ENCODE measurements at regions not wholly inside any gene's neighbourhood (a gene's known extent, or its start where the extent isn't known, plus 50 kb on each side); places are given as distances from the start of the nearest gene placed in this dataset.

DNA sequence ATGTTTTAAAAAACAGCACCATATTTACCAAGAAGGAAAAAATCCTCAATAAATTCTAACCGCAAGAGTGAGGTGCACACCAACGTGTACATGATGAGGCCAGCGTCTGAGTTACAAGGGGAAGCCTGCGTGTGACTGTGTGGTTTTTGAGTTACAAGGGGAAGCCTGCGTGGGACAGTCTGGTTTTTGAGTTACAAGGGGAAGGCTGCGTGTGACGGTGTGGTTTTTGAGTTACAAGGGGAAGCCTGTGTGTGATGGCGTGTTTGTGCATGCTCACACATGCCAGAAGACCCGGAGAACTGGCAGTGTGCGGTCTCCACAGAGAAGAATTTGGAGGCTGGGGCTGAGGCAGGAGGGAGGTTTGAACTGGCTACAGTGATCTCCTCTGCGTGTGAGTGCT, 1376.4 kb downstream of the TBC1D22A start:
- DNase-seq (ENCODE audit: low read depth), result no peak

DNA sequence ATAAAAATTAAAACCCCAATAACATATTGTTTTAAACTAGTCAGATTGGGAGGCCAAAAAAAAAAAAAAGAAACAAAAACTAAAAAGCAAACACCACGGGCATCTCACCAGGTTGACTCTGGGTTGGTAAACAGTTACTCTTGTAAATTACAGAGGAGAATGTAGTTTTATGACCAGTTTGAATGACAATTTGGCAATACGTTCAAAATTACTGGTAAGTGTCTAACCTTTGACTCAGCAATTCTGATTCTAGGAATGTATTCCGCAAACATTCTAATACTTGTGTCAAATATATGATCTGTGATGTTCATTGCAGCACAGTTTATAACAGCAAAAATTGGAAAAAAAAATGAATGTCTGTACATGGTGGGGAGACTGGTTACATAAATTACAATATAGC, 1376.0 kb downstream of the TBC1D22A start:
- no peak for DNase-seq (ENCODE audit: low read depth)

DNA sequence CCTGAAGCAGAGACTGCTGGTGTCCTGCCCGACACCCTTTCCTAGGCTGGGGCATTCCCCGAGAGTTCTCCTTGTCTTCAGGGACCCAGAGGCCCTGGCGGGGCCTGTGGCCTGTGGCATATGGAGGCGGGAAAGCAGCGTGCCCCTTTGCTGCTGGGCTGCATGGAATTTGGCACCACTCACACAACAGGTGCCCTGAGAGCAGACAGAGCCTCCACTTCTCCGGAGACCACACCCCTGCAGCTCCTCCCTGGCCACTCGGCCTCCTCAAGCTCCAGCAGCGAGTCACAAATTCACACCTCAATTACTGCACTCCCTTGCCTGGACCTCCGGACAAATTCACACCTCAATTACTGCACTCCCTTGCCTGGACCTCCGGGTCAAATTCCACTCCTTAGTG, 1375.2 kb downstream of the TBC1D22A start:
- DNase-seq (ENCODE audit: low read depth), result no peak

DNA sequence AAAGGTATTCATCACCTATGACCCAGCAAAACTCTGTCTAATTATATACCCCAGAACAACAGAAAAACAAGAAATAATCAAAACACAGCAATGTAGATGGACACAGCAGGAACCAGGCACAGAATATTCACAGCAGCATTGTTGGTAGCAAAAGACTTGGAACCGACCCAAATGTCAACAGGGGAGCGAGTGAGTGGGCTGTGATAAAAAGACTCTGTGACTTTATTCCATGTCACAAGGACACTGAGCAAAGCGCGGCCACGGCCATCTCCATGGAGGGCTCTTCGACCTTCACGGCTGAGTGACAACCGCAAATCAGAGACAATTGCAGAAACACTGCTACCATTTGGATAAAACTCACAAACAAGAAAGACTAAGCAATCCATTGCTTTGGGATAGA, 1373.1 kb downstream of the TBC1D22A start:
- DNase-seq (ENCODE audit: low read depth), result no peak

DNA sequence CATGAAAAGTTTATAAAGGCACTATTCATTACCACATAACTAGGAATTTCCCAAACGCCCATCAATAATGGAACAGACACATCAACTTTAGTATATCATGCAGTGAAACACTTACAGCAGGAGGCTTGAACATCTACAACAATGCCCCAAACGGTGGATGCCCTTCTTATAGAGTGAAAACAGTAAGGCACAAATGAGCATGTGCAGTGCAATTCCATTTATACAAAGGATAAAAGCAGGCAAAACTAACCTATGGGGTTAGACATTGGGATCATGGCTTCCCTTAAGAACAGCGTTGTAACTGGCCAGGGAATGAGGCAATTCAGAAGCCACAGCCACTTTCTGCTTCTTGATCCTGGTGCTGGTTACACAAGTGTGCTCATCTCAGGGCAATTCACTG, 1363.0 kb downstream of the TBC1D22A start:
- no peak for DNase-seq (ENCODE audit: low read depth)

DNA sequence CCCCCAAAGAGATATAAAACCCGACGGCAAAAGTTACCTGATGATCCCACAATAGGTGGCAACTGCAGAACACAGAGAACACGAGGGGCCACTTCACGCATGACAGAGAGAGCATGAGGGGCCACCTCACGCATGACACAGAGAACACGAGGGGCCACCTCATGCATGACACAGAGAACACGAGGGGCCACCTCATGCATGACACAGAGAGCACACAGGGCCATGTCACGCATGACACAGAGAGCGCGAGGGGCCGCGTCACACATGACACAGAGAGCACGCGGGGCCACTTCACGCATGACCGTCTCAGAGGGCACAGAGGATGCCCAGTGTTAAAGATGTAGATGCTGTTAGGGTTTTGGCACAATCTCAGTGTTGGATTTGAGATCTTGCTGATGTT, 1359.5 kb downstream of the TBC1D22A start:
- DNase-seq (ENCODE audit: low read depth), result no peak

DNA sequence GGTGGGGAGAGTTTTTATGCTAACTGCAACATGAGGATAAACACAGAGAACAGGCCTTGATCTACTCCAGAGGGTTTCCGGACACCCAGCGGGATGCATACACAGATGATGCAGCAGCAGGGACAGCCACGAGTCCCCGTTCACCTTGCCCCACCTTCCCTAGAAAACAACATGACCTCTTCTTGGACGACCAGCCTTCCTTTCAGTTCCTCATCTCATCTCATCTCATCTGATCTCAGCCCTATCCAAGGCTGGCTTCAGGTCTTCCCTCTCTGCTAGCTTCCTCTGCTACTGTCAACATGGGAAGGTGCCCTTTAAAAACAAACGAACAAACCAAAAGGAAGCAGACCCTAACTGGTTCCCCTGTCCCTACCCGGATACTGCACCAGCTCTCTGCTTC, 1356.2 kb downstream of the TBC1D22A start:
- no peak for DNase-seq (ENCODE audit: low read depth)

DNA sequence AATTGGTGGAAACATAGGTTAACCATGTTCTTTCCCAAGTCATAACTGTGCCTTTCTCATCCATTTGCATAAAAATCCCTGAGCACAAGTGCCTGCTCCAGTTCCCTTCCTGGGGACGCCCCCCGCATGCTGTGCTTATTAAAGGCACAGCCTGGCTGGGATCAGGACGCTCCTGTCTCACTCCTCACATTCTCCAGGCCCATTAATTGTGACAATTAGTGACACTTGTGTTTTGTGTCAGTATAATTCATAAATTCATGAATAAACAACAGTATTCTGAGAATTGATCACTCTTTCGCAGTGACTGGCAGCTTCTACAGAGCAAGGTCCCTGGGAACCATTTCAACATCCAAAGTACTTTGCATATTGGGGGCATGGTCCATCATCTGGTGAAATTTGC, 1354.4 kb downstream of the TBC1D22A start:
- no peak for DNase-seq (ENCODE audit: low read depth)

DNA sequence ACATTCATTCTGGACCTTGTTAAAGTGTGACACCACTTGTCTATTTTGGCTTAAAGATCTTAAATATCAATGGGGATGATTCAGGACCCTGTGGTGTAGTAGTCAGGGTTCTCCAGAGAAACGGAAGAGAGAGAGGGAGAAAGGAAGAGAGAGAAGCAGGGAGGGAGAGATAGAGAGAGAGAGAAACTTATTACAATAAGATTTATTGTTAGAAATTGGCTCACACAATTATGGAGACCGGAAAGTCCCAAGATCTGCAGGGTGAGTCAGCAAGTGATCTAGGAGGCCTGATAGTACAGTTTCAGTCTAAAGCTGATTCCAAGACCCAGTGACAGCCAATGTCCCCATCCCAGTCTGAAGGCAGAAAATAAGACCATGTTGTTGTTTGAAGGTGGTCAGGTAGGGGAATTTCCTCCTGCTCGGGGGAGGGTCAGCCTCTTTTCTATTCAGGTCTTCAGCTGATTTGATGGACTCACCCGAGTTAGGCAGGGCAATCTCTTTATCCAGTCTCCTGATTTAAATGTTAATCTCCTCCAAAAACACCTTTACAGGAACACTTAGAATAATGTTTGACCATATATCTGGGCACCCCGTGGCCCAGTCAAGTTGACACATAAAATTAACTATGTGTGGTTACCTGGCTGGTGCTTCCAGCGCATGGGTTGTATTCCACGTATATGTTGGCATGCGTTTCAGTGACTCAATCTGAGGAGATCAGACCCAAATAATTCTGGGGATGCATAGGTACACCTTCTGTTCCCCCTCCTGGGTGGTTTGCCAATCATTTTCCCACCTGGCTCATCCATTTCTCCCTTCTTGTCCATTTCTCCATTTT, 1350.5 kb downstream of the TBC1D22A start:
- no peak for DNase-seq (ENCODE audit: low read depth)

DNA sequence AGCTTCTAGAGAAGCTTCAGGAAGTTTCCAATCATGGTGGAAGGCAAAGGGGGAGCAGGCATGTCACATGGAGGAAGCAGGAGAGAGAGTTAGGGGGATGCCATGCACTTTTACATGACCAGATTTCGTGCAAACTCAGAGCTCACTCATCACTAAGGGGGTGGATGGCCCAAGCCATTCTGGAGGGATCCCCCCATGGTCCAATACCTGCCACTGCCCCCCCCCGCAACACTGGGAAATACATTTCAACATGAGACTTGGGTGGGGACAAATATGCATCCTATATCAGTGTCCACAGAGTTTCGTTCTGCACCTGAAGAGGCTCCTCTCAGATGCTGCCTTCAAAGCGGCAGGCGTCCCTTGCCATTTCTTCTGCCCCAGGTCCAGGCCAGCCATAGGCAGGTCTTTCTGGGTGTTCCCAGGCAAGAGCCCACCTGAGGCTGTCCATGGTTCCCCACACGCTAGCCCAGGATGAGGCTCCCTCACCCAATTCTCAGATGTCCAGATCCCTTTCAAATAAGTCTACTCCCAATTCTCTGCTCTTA, 1344.3 kb downstream of the TBC1D22A start:
- DNase-seq (ENCODE audit: low read depth), result no peak

DNA sequence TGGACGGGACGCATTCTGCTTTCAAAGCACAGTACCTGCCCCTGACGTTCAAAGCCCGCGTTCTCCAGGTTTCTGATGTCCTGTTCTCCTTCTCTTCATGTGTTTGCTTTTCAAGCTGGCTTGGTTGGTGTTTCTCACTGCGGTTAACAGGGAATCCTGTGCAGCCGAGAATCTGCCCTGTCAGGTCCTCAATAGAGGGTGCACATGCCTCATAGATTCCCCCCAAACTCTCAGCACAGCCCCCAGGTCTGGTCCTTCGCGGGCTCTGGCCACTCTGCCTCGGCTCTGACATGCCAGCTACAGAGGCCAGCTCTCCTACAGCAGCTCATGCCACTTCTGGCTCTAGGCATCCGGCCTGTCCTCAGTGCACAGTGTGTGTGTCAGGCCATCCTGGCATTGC, 1343.8 kb downstream of the TBC1D22A start:
- DNase-seq (ENCODE audit: low read depth), result no peak

DNA sequence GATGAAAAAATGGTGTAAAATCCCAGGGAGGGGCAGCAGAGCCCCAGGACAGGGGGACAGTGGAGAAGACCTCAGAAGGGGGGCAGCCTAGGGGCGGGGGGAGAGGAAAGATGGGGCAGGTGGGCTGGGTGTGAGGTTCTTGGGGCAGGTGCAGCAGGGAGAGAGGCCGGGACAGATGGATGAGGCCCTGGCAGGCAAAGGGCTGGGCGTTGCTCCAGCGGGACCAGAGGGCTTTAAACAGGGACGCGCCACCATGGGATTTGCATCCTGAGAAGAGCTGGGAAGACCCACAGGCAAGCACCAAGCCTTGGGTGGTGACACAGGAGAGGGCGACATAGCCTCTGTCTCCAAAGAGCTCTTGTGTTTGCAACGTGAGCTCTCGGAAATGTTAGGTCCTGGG, 1342.8 kb downstream of the TBC1D22A start:
- no peak for DNase-seq (ENCODE audit: low read depth)

DNA sequence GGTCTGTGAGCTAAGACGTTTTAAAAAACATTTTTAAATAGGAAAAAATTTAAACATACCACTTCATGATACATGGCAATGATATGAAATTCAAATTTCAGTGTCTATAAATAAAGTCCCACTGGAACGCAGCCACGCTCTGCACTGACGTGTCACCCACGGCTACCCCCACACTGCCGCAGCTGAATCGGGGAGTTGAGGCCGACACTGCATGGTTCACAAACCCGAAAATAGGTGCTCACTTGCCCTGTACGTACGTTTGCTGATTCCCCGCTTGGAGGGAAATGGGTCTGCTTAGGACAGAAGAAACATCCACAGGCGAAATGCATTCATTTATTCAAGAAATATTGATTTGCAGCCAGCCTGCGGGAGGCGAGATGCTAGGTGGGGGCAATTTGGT, 1342.3 kb downstream of the TBC1D22A start:
- DNase-seq (ENCODE audit: low read depth), result no peak

DNA sequence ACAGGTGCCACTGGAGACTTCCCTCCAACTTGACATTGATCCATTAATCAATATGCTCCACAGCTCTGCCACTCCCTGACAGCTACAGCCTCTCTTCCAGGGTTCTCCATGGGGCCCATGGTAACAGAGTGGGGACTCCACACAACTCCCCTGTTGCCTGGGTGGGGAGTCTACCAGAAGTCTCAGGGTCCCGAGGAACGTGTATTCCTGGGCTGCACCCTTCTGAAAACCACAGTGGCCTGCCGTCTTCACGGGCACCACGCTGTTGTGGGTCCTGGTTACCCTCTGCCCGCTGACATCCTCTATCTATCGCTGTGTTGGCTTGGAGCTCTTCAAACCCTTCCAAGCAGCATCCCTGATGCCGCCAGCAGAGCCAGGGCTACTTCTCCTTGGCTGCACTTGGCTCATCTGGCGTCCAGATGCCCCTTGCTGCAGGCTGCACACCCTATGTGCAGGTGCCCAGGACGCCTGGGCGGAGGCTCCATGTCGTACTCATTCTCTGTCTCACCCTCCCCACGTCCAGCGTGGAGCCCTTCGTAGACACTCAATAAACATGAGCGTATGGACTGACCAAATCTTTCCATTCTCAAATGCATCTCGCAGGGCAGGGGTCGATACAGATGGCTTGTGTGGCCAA, 1341.8 kb downstream of the TBC1D22A start:
- DNase-seq (ENCODE audit: low read depth), result no peak

DNA sequence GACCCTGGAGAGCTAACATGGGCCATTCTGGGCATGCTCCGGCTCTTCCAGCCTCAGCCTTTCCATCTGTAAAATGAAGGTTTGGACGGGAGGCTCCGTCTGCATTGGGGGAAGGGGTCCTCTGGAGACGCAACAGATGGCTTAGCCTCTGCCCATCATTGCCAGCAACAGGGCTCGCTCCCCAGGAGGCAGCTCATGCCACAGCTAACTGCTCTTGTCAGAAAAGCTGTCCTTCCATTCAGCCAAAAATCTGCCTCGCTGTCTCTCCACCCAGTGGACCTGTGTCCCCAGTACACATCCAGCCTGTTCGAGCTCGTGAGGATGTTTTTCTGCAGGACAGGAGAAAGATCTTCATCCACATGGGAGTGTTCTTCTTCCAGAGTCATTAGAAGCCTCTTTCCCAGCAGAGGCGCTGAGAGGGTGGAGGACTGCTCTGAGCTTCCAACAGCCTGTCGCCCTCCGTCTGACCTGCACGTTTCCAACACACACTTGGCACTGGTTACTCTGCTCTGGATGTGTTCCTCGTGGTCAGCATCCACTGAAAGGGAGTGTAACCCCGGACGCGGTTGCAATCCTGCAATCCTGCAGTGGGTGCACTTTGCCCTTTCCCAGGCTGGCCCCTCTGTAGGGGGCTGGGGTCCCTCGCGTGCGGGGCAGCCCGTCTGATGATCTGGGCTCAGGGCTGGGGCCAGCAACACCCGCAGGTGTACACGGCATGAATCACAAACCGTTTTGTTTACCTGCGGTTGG, 1340.9 kb downstream of the TBC1D22A start:
- DNase-seq (ENCODE audit: low read depth), result no peak

DNA sequence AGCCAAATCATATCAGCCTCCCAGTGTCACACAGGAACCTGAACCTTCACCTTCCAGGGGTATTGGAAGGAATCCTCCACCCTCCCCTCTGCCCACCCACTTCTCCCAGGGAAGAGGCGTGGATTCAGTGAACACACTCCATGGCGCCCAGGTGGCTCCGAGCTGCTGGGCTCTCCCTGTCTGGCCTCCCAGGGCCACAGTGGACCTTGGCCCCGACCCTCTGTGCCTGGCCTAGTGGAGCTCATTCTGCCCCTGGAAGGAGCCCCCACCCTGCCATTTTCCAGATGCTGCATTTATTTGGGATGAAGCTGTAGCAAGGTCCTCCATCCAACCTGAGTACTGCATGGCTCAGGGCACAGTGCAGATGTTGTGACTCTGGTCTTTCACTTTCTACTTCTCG, 1340.1 kb downstream of the TBC1D22A start:
- DNase-seq (ENCODE audit: low read depth), result no peak

DNA sequence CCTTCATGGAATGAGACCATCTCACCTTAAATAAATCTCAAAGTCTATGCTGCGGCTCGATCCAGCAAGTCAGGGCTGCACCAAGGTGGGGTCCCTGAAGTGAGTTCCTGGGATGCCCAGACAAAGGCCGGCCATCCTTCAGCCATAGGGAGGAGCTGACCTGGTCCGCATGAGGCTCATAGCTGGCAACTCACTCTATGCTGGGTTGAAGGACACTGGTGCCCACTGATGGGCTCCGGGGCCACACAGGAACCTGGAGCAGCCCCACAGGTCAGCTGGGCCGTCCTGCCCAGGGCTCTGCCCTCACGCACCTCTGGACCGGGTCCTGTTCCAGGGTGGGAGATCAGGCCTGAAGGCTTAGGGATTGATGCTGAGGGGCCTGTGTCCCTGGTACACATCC, 1339.3 kb downstream of the TBC1D22A start:
- no peak for DNase-seq (ENCODE audit: low read depth)

DNA sequence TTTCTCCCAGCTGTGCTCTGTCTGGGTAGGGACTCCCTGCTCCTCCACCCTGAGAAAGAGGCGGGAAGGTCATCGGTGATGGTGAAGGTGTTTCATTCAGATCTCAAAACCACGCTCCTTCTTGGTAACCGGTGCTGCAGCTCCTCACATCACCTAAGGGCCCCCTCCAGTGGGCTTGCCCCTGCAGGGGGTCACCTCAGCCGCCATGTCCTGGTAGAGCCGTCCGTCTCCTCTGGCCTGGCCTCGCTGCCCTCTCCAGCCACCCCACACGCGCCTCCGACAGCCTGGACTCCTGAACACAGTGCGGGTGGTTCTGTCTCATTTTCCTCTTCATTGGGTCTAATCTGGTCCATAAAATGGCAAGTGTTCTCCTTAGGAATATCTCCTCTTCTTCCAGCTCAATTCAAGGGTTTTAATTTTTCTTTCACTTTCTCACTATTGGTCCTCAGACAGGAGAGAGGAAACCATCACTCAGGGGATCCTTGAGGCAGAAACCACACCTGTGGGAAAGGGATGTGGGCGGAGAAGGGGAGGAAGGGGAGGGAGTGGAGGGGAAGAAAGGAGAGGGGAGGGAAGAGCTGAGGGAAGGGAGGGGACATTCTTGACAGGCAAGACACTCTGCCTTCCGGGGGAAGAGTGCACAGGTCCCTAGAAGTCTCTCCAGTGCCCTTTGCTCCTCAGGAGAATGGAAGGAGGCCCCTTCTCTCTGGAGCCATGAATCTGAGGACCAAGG, 1338.4 kb downstream of the TBC1D22A start:
- no peak for DNase-seq (ENCODE audit: low read depth)

DNA sequence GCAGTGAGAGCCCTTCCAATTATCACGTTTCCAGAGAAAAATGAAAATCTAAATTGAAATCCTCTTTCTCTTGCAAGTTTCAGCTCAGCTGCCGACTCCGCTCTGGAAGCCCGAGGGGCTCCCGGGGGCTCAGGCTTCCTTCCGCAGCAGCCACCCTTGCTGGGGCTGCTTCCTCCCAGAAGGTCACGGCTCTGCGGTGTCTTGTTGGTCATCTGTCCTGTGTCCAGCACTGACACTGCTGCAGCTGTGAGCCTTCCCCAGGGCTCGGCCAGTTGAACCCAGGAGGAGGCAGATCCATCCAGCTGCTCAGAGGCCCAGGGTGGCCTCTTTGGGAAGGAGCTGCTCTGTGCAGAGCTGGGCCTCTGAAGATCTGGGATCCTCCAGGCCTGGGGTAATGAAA, 1337.2 kb downstream of the TBC1D22A start:
- DNase-seq (ENCODE audit: low read depth), result no peak

DNA sequence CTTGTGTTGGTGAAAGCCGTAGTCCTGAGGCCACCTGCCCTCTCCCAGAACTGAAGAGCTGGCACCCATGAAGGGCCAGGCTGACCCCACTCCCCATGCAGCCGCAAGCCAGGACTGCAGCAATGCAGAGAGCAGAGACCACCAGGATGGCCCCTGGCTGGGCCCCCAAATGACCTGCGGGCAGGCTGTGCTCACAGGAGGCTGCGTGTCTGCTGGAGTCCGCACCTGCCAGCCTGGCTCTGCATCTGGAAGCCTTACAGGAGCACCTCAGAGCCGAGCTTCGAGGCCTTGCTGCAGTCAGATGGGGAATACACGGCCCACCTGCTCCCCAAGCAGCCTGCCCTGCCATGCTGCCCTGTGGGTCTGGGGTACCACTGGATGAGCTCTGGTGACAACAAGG, 1336.8 kb downstream of the TBC1D22A start:
- DNase-seq (ENCODE audit: low read depth), result no peak

DNA sequence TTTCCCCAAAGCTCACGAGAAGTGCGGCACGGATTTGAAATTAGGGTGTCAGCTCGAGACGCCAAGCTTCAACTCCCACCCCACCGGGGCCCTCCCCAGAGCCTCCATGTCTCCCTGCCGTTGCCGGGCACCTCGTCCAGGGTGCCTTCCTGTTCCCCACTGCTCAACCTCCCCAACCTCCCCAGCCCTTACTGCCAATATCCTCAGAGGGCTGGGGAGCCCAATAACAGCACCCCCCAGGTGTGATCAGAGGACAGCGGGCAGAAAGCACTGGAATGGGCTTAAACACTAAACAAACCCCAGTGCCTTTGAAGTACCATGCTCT, 1336.4 kb downstream of the TBC1D22A start:
- no peak for DNase-seq (ENCODE audit: low read depth)

DNA sequence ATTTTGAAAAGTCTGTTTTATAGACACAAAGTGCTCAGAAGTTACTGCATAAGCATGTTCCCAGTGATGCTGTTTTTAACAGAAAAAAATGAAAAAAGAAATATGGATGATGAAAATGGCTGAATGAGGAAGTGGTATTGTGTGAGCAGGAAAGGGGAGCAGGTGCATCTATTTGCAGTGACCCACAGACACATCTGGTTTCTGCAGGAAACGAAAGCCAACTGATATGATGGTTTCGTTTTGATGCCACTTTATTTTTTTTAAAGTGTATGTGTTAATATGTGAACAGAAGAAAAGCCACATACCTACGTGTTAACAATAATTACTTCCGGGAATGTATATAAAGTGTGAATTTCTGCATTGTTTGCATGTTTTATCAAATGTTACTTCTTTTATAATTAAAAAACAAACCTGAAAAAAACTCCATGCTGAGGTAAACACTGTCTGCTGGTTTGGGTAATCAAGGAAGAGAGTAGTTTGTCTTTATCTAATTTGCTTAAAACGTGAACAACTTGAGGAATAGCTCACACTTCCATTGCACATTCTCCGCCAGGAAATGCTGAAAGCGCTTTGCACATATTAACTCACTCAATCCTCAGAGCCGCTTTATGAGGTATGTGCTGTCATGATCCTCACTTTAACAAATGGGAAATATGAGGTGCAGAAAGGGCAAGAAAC, 1335.9 kb downstream of the TBC1D22A start:
- no peak for DNase-seq (ENCODE audit: low read depth)
